ENCODE measurements at regions not wholly inside any gene's neighbourhood (a gene's known extent, or its start where the extent isn't known, plus 50 kb on each side); places are given as distances from the start of the nearest gene placed in this dataset.

GRCh38 chr1:234963904-234964702, 164.5 kb downstream of the TOMM20 start:
- TF ChIP-seq EZH2 (IDR thresholded peaks at IDR 0.05; ENCODE audit: borderline replicate concordance, low read length), result no peak
- no peak for TF ChIP-seq CTCF (IDR thresholded peaks at IDR 0.05; ENCODE audit: low read length)
